UCSD-AML1 (cell line): ENCODE measurements at regions not wholly inside any gene's neighbourhood (a gene's known extent, or its start where the extent isn't known, plus 50 kb on each side); places are given as distances from the start of the nearest gene placed in this dataset.

Source experiments
- DNase-seq: peaks from one replicate; lab custom pipeline; 2025; ENCODE audit not compliant: unreplicated experiment; lab: John Stamatoyannopoulos, UW

DNA sequence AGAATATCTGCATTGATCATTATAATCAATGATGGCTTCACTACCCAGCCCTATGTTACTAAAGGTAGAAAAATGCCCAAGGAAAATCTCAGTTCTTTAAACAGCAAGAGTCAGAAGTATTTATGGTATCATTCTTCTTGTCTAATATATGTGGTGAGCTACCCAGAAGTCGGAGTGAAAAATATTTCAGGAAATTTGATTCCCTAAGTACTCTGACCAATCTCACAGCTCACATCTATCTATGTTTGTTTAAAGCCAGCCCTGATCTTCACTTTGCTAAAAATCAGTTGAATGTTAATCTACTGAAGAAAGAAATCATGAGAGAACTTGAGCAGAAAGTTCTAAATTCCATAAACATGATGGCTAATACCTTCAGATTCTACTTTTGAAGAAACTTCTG lies 522.9 kb upstream of the SLIT2 start:
- DNase-seq: no peak

- DNase-seq: no peak
These were observed 524.6 kb upstream of the SLIT2 start for GRCh38 chr4:19727141-19727540.

DNA sequence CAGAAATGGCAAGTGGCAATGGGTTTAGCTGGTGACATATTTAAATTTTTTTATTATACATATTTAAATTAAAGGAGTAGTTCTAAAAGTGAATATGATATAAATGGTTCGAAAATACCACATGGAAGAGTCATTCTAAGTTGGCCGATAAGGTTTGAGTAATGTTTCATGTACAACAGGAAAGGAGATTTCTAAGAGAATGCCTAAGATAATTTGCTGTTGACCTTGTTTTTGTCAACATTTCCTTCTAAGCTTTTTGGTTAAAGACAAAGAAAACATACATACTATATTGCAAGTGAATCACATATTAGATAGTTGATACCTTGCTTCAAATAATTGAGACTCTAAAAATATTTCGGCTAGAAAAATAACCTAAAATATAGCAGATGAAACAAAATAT lies 526.6 kb upstream of the SLIT2 start:
- no peak for DNase-seq

GRCh38 chr4:19722404-19722803 lies 529.3 kb upstream of the SLIT2 start:
- no peak for DNase-seq

DNA sequence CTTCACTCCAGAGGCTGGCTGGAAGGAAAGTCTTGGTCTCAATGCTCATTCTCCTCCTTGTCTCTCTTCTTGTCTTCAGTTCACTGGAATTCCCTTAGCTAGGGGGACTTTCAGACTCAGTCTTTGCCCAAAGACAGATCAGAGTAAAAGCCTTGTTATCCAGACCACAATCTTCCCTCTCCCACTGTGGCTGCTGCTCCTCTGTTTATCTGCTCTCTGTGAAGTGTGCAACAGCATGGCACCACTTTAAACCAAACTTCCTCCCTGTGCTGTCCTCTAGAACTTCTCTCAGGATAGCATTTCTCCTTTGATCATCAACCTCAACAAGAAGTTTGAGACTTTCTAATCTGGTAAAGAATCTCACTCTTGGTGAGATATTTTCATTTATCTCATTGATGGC lies 530.1 kb upstream of the SLIT2 start:
- no peak for DNase-seq

GRCh38 chr4:19720610-19721009 lies 531.1 kb upstream of the SLIT2 start:
- no peak for DNase-seq

DNA sequence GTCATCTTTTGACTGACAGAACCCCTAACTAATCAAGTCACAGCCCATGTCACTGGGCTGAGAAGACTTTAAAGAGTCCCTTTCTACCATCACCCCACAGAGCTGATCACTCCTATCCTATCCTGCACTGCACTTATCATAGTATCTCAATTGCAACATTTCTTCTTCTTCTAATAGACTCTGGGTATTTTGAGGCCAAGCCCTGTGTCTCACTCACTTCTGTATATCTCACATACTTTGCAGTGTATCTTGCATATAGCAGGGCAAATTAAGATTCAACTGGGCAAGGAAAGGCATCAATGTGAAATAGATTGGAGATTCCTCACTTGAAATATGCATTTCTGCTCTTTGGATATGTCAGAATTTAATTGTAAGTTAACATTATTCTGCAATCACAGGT lies 531.5 kb upstream of the SLIT2 start:
- DNase-seq: no peak

GRCh38 chr4:19711871-19712270 lies 539.8 kb upstream of the SLIT2 start:
- DNase-seq: no peak

GRCh38 chr4:19707876-19708275 lies 543.8 kb upstream of the SLIT2 start:
- no peak for DNase-seq

- no peak for DNase-seq
These were observed 548.3 kb upstream of the SLIT2 start for GRCh38 chr4:19703391-19703790.

DNA sequence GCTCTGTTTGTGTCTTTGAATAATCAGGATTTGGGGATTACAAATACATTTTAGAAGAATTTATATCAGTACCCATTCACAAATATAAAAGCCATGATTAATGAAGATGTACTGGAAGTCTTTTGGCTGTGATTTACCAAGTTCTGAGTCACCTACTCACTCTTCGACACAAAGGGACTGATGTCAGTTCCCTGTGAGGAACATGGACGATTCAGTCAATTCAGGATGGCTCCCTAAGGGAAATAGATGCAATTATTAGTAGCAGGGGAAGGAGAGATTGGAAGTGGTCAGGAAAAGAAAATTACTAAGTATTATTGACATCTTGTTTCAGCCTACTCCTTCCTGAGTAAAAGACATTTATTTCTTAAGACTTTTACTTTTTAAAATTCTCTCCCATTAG lies 550.7 kb upstream of the SLIT2 start:
- no peak for DNase-seq

- DNase-seq: no peak
These were observed 552.7 kb upstream of the SLIT2 start for GRCh38 chr4:19698961-19699360.

DNA sequence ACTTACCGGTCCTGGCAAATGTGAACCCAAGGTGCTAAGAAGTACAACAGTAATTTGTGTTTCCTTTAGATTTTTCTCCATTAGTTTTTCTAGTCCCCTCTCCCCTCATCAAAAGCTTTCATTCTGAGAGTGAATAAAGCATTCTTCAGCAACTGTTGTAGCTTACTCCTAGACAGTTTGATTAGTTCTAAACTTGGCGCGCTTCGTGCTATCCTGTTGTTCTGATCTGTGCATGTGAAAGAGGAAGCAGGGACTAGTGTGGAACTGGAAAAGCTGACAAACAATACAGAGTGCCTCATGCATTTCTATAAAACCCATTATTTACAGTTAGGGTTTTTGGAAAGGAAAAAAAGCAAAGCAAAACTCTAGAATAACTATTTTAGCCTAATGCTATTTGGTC lies 556.9 kb upstream of the SLIT2 start:
- DNase-seq: no peak

DNA sequence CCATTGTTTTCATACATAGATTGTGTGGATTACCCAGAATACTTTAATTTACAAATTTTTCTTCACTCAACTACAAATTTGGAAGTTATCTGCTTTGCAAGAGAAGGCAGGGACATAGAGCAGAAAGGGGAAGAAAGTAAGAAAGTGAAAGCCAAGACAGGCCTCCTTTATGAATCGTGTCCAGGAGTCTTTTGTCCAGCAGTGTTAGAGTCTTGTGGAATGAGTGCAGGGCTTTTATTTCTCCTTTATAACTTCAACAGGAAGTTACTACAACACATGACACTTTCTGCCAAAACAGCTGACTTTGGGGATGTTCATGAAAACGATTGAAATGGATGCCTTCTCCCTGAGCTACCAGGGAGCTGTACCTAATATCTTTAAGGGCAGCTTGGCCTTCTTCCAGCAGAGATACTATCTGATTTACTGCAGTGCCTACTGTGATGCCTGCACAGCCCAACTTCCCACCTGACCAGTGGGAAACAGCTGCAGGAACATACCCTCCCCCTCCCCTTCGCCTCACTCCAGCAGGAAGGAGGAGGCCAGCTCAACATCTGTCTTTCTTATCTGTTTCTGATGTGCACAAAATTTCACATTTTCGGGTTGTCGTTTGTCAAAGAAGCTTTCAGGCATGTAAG lies 557.7 kb upstream of the SLIT2 start:
- DNase-seq: no peak

DNA sequence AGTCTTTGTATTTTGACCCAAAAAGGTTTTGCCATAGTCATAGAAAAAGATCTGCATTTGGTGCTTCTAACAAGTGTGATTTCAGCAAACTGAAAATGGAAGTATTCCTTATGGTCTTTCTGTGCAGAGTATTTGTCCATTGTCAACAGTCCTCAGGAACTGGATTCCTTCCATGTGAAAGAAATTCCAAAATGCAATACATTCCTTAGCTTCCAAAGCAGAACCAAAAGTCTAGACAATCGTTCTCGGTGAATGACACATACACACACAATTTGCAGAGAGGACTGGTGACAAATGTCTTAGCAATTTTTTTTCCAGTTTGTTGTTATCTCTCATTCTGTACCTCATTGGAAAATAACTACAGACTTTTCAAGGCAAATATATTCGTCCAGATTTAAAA lies 562.2 kb upstream of the SLIT2 start:
- no peak for DNase-seq

- no peak for DNase-seq
These were observed 565.2 kb upstream of the SLIT2 start for GRCh38 chr4:19686456-19686855.

- DNase-seq: no peak
These were observed 567.6 kb upstream of the SLIT2 start for GRCh38 chr4:19684084-19684483.

- no peak for DNase-seq
These were observed 568.3 kb upstream of the SLIT2 start for GRCh38 chr4:19683426-19683825.

GRCh38 chr4:19677211-19677610 lies 574.5 kb upstream of the SLIT2 start:
- no peak for DNase-seq

DNA sequence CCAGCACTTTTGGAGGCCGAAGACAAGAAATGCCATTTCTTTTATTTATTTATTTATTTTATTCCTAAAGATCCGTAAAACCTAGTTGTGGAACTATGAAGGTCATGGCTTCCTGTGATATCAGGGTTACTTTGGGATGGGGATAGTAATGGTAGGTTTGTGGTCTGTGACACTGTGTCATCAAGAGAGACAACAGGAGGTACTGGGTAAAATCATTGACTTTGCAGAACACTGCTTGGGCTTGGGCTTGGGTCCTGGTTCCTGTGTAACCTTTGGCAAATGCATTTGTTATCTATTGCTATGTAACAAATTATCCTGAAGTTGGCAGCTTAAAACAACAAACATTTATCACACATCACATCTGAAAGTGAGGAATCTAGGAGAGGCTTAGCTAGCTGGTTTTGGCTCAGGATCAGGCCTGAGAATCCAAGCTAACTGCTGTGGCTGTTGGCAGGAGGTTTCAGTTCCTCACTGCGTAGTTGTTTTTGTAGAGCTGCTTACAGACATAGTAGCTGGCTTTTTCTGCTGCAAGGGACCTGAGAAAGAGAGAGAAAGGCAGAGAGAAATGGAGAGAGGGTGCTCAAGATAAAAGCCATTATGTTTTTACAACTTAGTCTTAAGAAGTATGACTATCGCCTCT lies 576.4 kb upstream of the SLIT2 start:
- no peak for DNase-seq

DNA sequence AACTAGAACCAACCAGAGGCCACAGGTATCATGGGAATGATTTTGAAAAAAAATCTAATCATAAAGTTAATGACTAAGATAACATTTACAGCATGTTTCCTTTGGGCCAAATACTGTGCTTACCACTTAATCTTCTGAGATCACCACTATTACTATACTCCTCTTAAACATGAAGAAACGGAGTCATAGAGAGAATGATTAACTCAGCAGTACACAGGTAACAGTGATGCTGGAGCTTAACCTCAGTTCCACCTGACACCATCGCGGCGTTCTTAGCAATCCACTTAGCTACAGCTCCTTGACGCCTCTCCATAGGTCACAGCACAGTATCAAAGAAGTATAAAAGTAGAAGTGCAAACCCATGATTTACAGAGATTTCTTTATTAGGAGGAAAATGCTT lies 592.6 kb upstream of the SLIT2 start:
- no peak for DNase-seq

GRCh38 chr4:19657856-19658255 lies 593.8 kb upstream of the SLIT2 start:
- no peak for DNase-seq

GRCh38 chr4:19655666-19656065 lies 596.0 kb upstream of the SLIT2 start:
- no peak for DNase-seq
